SJCRH30 (cell line): ENCODE measurements at regions not wholly inside any gene's neighbourhood (a gene's known extent, or its start where the extent isn't known, plus 50 kb on each side); places are given as distances from the start of the nearest gene placed in this dataset.
"Not testable (repeated sequence)": the region's sequence is repeated elsewhere in the genome, so short reads cannot be mapped to it uniquely, and the experiment has no call there.

Experiments
- DNase-seq, 2 experiments: peaks; one replicate each; pipeline ENCODE4 v3.0.0-alpha.2; 2015 to 2020
- H3K27ac ChIP-seq: fragments of 250-450 bp; sonication (Bioruptor Pico); 2 replicates; pipeline ENCODE4 v1.5.1; 2020; ENCODE audit warnings: mild to moderate bottlenecking, moderate library complexity
- H3K27me3 ChIP-seq: fragments of 250-450 bp; sonication (Bioruptor Pico); 2 replicates; pipeline ENCODE4 v1.5.1; 2020; ENCODE audit warnings: mild to moderate bottlenecking, moderate library complexity
- H3K36me3 ChIP-seq: fragments of 250-450 bp; sonication (Bioruptor Pico); 2 replicates; pipeline ENCODE4 v1.5.1; 2020; ENCODE audit warnings: mild to moderate bottlenecking, moderate library complexity
- H3K4me1 ChIP-seq: fragments of 250-450 bp; sonication (Bioruptor Pico); 2 replicates; pipeline ENCODE4 v1.5.1; 2020; ENCODE audit warnings: mild to moderate bottlenecking, moderate library complexity
- H3K4me3 ChIP-seq: fragments of 250-450 bp; sonication (Bioruptor Pico); 2 replicates; pipeline ENCODE4 v1.5.1; 2020; ENCODE audit warnings: mild to moderate bottlenecking, moderate library complexity
- H3K9me3 ChIP-seq: fragments of 250-450 bp; sonication (Bioruptor Pico); replicated peaks from 2 replicates; pipeline ENCODE4 v1.5.1; 2020; ENCODE audit warnings: mild to moderate bottlenecking, moderate library complexity

DNA sequence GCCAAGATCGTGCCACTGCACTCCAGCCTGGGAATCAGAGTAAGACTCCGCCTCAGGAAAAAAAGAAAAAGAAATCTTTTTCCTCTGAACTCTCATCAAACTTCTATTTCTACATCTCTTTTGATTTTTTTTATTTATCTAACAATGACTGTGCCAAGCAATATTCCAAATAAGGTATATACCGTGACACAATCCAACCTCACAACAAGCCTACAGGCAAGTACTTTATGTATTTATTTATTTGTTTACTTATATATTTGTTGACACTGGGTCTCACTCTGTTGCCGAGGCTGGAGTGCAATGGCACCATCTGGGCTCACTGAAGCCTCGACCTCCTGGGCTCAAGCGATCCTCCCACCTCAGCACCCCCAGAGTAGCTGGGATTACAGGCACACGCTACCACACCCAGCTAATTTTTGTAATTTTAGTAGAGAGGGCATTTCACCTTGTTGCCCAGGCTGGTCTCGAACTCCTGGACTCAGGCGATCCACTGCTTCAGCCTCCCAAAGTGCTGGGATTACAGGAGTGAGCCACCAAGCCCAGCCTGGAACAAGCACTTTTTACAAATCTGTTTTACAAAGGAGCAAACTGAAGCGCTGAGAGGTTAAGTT lies 94.9 kb upstream of the CHD2 start:
- no peak for DNase-seq
- Histone ChIP-seq H3K36me3 (no peaks in the 10 kb centered on the region), H3K27ac (no peak overlapping the region), H3K4me3 (no peak overlapping the region), H3K9me3 (no peaks in the 10 kb centered on the region), H3K4me1 (peaks cover 20% of the 10 kb centered on the region), H3K27me3 (no peaks in the 10 kb centered on the region)

- not testable (repeated sequence) for H3K4me3 ChIP-seq, H3K36me3 ChIP-seq, H3K27me3 ChIP-seq, DNase-seq, H3K9me3 ChIP-seq, H3K27ac ChIP-seq
- H3K4me1 ChIP-seq, result peaks cover 20% of the 10 kb centered on the region
These were observed 94.0 kb upstream of the CHD2 start for GRCh38 chr15:92806171-92806570.

GRCh38 chr15:92806763-92807162 lies 93.4 kb upstream of the CHD2 start:
- no peak for DNase-seq
- no peaks in the 10 kb centered on the region for H3K36me3 ChIP-seq
- H3K27me3 ChIP-seq, result no peaks in the 10 kb centered on the region
- H3K27ac ChIP-seq, result no peak overlapping the region
- peaks cover 22% of the 10 kb centered on the region for H3K4me1 ChIP-seq
- no peaks in the 10 kb centered on the region for H3K9me3 ChIP-seq
- no peak overlapping the region for H3K4me3 ChIP-seq

- no peaks in the 10 kb centered on the region for H3K27me3 ChIP-seq
- peak; percentile 45 to 69 for DNase-seq
- H3K4me3 ChIP-seq, result peak overlapping the region; percentile 62
- peak overlapping the region; percentile 93 for H3K27ac ChIP-seq
- no peaks in the 10 kb centered on the region for H3K9me3 ChIP-seq
- H3K36me3 ChIP-seq, result no peaks in the 10 kb centered on the region
- H3K4me1 ChIP-seq, result peaks cover 14% of the 10 kb centered on the region
These were observed 92.1 kb upstream of the CHD2 start for GRCh38 chr15:92807971-92808571.

DNA sequence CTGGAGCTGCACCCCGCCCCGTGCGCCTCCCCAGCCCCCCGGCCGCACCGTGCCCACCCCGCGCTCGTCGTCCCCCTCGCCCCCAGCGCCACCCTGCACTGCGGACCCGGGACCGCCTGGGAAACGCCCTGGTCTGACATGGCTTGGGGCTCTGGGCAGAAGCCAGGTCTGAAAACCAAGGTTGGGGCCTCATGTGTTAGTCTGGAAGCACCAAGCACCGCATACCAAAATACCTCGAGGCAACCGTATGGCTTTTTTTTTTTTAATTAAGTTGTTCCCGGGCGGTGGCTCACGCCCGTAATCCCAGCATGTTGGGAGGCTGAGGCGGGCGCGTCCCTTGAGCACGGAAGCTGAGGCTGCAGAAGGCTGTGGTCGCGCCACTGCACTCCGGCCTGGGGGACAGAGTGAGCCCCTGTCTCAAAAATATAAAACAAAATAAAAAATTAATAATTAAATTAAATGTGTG lies 91.5 kb upstream of the CHD2 start:
- peak overlapping the region; percentile 62 for H3K4me3 ChIP-seq
- peaks cover 14% of the 10 kb centered on the region for H3K4me1 ChIP-seq
- no peaks in the 10 kb centered on the region for H3K36me3 ChIP-seq
- H3K9me3 ChIP-seq, result no peaks in the 10 kb centered on the region
- H3K27me3 ChIP-seq, result no peaks in the 10 kb centered on the region
- peak in 1 of 2 experiments; percentile 73 for DNase-seq
- H3K27ac ChIP-seq, result peak overlapping the region; percentile 93

GRCh38 chr15:92809064-92809879 lies 90.9 kb upstream of the CHD2 start:
- peak overlapping the region; percentile 93 for H3K27ac ChIP-seq
- peaks cover 9% of the 10 kb centered on the region for H3K4me1 ChIP-seq
- DNase-seq, result peak; percentile 100
- no peaks in the 10 kb centered on the region for H3K27me3 ChIP-seq
- H3K9me3 ChIP-seq, result no peaks in the 10 kb centered on the region
- H3K4me3 ChIP-seq, result peak overlapping the region; percentile 62
- no peaks in the 10 kb centered on the region for H3K36me3 ChIP-seq

GRCh38 chr15:92809880-92810361 lies 90.2 kb upstream of the CHD2 start:
- H3K36me3 ChIP-seq, result no peaks in the 10 kb centered on the region
- peaks cover 7% of the 10 kb centered on the region for H3K4me1 ChIP-seq
- H3K4me3 ChIP-seq, result peak overlapping the region; percentile 62
- peak overlapping the region; percentile 93 for H3K27ac ChIP-seq
- H3K27me3 ChIP-seq, result no peaks in the 10 kb centered on the region
- DNase-seq, result peak; percentile 65 to 83
- no peaks in the 10 kb centered on the region for H3K9me3 ChIP-seq

- peak overlapping the region; percentile 93 for H3K27ac ChIP-seq
- H3K4me3 ChIP-seq, result peak overlapping the region; percentile 62
- peak; percentile 92 to 96 for DNase-seq
These were observed 89.5 kb upstream of the CHD2 start for GRCh38 chr15:92810418-92811138.

GRCh38 chr15:92811148-92811913 lies 88.8 kb upstream of the CHD2 start:
- Histone ChIP-seq H3K4me1 (peaks cover 7% of the 10 kb centered on the region), H3K27me3 (no peaks in the 10 kb centered on the region), H3K36me3 (no peaks in the 10 kb centered on the region), H3K27ac (peak overlapping the region; percentile 93), H3K4me3 (peak overlapping the region; percentile 62), H3K9me3 (no peaks in the 10 kb centered on the region)
- DNase-seq, result no peak

More at GRCh38 chr15:92810418-92811138, 89.5 kb upstream of the CHD2 start:
- Histone ChIP-seq H3K27me3 (no peaks in the 10 kb centered on the region), H3K9me3 (no peaks in the 10 kb centered on the region), H3K4me1 (peaks cover 7% of the 10 kb centered on the region), H3K36me3 (no peaks in the 10 kb centered on the region)

DNA sequence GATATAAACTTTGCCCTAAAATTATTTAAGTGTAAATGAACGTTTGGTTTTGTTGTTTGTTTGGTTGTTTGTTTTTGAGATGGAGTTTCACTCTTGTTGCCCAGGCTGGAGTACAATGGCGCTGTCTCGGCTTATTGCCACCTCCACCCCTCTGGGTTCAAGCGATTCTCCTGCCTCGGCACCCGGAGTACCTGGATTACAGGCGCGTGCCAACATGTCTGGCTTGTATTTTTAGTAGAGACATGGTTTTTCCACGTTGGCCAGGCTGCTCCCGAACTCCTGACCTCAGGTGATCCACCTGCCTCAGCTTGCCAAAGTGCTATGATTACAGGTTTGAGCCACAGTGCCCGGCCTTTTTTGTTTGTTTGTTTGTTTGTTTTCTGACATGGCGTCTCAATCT lies 87.9 kb upstream of the CHD2 start:
- Histone ChIP-seq H3K36me3 (no peaks in the 10 kb centered on the region), H3K9me3 (no peaks in the 10 kb centered on the region), H3K4me3 (no peak overlapping the region), H3K27ac (no peak overlapping the region), H3K4me1 (peaks cover 7% of the 10 kb centered on the region), H3K27me3 (no peaks in the 10 kb centered on the region)
- DNase-seq, result no peak

GRCh38 chr15:92813485-92813884 lies 86.6 kb upstream of the CHD2 start:
- Histone ChIP-seq H3K27ac (no peak overlapping the region), H3K36me3 (no peaks in the 10 kb centered on the region), H3K9me3 (no peaks in the 10 kb centered on the region), H3K4me3 (no peak overlapping the region), H3K4me1 (peaks cover 11% of the 10 kb centered on the region), H3K27me3 (no peaks in the 10 kb centered on the region)
- no peak for DNase-seq

- DNase-seq, result no peak
- H3K4me3 ChIP-seq, result no peak overlapping the region
- peaks cover 9% of the 10 kb centered on the region for H3K4me1 ChIP-seq
- H3K27me3 ChIP-seq, result no peaks in the 10 kb centered on the region
- H3K36me3 ChIP-seq, result no peaks in the 10 kb centered on the region
- no peak overlapping the region for H3K27ac ChIP-seq
- H3K9me3 ChIP-seq, result no peaks in the 10 kb centered on the region
These were observed 82.7 kb upstream of the CHD2 start for GRCh38 chr15:92817339-92817886.

GRCh38 chr15:92818651-92819277 lies 81.4 kb upstream of the CHD2 start:
- peak overlapping the region; percentile 55 for H3K4me3 ChIP-seq
- DNase-seq, result peak; percentile 55 to 65

More at GRCh38 chr15:92818651-92819277, 81.4 kb upstream of the CHD2 start:
- peaks cover 9% of the 10 kb centered on the region for H3K4me1 ChIP-seq
- no peaks in the 10 kb centered on the region for H3K36me3 ChIP-seq
- peak overlapping the region; percentile 62 for H3K27ac ChIP-seq
- H3K9me3 ChIP-seq, result no peaks in the 10 kb centered on the region
- no peaks in the 10 kb centered on the region for H3K27me3 ChIP-seq
